GM23338 (cell line): ENCODE measurements at regions not wholly inside any gene's neighbourhood (a gene's known extent, or its start where the extent isn't known, plus 50 kb on each side); places are given as distances from the start of the nearest gene placed in this dataset.

Experiments used
- CREB1 ChIP-seq: fragments of 250-450 bp; sonication (Bioruptor Pico); IDR thresholded peaks from 2 replicates; pipeline ENCODE4 v1.5.0; 2020; ENCODE audit warnings: low read depth, mild to moderate bottlenecking, moderate library complexity
- EZH2 ChIP-seq: fragments of 200-600 bp; sonication (generic); IDR thresholded peaks from one replicate; pipeline ENCODE4 v1.8.0; 2017; ENCODE audit warnings: antibody characterized with exemption, mild to moderate bottlenecking, low read depth; ENCODE audit not compliant: unreplicated experiment
- EZH2phosphoT487 ChIP-seq: fragments of 200-600 bp; sonication (generic); IDR thresholded peaks from one replicate; pipeline ENCODE4 v1.8.1; 2018; ENCODE audit warnings: antibody characterized with exemption; ENCODE audit not compliant: unreplicated experiment
- JUNB ChIP-seq: IDR thresholded peaks from one replicate; pipeline ENCODE4 v1.6.1; 2016; ENCODE audit warnings: antibody characterized with exemption; ENCODE audit not compliant: unreplicated experiment
- NANOG ChIP-seq: IDR thresholded peaks from 2 replicates; pipeline ENCODE4 v1.6.1; 2016; ENCODE audit warnings: antibody characterized with exemption, borderline replicate concordance
- POLR2AphosphoS5 ChIP-seq: IDR thresholded peaks from 2 replicates; pipeline ENCODE4 v1.6.1; 2016; ENCODE audit warnings: antibody characterized with exemption, low read depth
- STAT1 ChIP-seq: IDR thresholded peaks from one replicate; pipeline ENCODE4 v1.6.1; 2016; ENCODE audit warnings: antibody characterized with exemption; ENCODE audit not compliant: unreplicated experiment
- ZNF331 ChIP-seq: fragments of 250-450 bp; sonication (Bioruptor Pico); IDR thresholded peaks from 2 replicates; pipeline ENCODE4 v1.5.0; 2020; ENCODE audit warnings: low read depth, mild to moderate bottlenecking, moderate library complexity
- TF ChIP-seq, protein P1 (sequence below), 2 experiments: fragments of 200-600 bp in 1 of 2; sonication (generic) in 1 of 2; conservative IDR thresholded peaks; 2 replicates each; pipeline versions ENCODE4 v1.5.1 to v1.6.1; 2016 to 2017; ENCODE audit warnings: antibody characterized with exemption in 2 of 2, low read depth in 2 of 2, mild to moderate bottlenecking in 2 of 2, moderate library complexity in 1 of 2
- TF ChIP-seq, protein P2 (sequence below): IDR thresholded peaks from one replicate; pipeline ENCODE4 v1.6.1; 2018; ENCODE audit warnings: antibody characterized with exemption; ENCODE audit not compliant: unreplicated experiment
- TF ChIP-seq, protein P3 (sequence below): IDR thresholded peaks from 2 replicates; pipeline ENCODE4 v1.6.1; 2016; ENCODE audit warnings: antibody characterized with exemption

DNA sequence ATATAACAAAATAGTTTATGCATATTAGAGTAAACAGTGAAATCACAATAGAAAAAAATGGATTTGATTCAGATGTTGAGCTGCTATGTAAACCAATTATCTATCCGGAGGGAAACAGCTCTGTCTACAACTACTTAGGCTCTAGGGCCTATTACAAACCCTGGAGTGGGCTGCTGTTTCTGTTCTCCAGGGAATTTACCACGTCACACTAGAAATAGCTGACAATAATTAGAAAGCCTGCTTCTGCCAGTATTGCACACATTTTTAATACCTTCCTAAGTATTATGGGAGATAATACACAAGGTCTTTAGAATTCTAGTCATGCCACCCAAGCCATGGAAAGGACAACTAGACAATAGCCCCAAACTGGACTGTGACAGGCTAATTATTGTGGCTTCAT lies 411.1 kb downstream of the FIGN start:
- TF ChIP-seq, protein P1, sequence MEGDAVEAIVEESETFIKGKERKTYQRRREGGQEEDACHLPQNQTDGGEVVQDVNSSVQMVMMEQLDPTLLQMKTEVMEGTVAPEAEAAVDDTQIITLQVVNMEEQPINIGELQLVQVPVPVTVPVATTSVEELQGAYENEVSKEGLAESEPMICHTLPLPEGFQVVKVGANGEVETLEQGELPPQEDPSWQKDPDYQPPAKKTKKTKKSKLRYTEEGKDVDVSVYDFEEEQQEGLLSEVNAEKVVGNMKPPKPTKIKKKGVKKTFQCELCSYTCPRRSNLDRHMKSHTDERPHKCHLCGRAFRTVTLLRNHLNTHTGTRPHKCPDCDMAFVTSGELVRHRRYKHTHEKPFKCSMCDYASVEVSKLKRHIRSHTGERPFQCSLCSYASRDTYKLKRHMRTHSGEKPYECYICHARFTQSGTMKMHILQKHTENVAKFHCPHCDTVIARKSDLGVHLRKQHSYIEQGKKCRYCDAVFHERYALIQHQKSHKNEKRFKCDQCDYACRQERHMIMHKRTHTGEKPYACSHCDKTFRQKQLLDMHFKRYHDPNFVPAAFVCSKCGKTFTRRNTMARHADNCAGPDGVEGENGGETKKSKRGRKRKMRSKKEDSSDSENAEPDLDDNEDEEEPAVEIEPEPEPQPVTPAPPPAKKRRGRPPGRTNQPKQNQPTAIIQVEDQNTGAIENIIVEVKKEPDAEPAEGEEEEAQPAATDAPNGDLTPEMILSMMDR (conservative IDR thresholded peaks at IDR 0.05; ENCODE audit: low read depth in 2 of 2), result no peak
- TF ChIP-seq JUNB (no peak), POLR2AphosphoS5 (no peak), EZH2 (no peak), NANOG (no peak), EZH2phosphoT487 (no peak), STAT1 (no peak), CREB1 (CRISPR knock-in tag) (no peak), ZNF331 (CRISPR knock-in tag) (no peak)
- TF ChIP-seq, protein P2, sequence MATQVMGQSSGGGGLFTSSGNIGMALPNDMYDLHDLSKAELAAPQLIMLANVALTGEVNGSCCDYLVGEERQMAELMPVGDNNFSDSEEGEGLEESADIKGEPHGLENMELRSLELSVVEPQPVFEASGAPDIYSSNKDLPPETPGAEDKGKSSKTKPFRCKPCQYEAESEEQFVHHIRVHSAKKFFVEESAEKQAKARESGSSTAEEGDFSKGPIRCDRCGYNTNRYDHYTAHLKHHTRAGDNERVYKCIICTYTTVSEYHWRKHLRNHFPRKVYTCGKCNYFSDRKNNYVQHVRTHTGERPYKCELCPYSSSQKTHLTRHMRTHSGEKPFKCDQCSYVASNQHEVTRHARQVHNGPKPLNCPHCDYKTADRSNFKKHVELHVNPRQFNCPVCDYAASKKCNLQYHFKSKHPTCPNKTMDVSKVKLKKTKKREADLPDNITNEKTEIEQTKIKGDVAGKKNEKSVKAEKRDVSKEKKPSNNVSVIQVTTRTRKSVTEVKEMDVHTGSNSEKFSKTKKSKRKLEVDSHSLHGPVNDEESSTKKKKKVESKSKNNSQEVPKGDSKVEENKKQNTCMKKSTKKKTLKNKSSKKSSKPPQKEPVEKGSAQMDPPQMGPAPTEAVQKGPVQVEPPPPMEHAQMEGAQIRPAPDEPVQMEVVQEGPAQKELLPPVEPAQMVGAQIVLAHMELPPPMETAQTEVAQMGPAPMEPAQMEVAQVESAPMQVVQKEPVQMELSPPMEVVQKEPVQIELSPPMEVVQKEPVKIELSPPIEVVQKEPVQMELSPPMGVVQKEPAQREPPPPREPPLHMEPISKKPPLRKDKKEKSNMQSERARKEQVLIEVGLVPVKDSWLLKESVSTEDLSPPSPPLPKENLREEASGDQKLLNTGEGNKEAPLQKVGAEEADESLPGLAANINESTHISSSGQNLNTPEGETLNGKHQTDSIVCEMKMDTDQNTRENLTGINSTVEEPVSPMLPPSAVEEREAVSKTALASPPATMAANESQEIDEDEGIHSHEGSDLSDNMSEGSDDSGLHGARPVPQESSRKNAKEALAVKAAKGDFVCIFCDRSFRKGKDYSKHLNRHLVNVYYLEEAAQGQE, result no peak
- TF ChIP-seq, protein P3, sequence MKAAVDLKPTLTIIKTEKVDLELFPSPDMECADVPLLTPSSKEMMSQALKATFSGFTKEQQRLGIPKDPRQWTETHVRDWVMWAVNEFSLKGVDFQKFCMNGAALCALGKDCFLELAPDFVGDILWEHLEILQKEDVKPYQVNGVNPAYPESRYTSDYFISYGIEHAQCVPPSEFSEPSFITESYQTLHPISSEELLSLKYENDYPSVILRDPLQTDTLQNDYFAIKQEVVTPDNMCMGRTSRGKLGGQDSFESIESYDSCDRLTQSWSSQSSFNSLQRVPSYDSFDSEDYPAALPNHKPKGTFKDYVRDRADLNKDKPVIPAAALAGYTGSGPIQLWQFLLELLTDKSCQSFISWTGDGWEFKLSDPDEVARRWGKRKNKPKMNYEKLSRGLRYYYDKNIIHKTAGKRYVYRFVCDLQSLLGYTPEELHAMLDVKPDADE, result no peak
